NAMALWA (cell line): ENCODE measurements at regions not wholly inside any gene's neighbourhood (a gene's known extent, or its start where the extent isn't known, plus 50 kb on each side); places are given as distances from the start of the nearest gene placed in this dataset.
"Not testable (repeated sequence)": the region's sequence is repeated elsewhere in the genome, so short reads cannot be mapped to it uniquely, and the experiment has no call there.

Source experiments
- DNase-seq: peaks from one replicate; pipeline ENCODE4 v3.0.0-alpha.2; 2015; ENCODE audit warnings: low spot score

DNA sequence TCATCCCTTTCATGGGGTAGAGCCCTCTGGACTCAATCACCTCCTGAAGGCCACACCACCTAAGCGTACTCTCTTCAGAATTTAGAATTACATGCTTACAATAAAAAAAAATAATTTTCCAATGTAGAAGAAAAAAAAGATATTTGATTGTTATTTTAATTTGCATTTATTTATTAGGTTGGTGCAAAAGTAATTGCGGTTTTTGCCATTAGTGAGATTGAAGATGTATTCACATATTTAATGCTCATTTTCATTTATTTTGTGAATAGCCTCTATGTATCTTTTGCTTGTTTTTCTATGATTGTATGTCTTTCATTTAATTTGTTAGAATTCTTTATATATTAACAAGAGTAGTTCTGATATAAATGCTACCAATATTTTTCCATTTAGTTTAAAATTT is 220.5 kb downstream of the RND3 start:
- DNase-seq = no peak

DNA sequence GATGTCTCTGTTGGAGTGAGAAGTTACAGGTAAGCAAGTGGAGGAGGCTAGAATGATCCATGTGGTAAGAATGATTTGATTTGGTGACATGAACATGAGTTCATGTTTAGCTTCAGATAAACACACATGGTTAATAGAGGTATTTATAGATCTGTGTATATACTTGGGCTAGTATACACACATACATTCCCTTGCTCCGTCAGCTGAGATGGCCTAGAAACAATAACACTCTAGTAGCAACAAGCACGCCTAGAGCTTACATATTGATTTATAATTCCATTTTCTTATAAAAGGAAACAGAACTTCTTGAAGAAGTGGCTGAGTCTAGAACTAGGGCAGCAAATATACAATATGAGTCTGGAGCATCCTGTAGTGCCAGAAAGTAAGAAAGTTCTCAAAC is 223.0 kb downstream of the RND3 start:
- no peak for DNase-seq

DNA sequence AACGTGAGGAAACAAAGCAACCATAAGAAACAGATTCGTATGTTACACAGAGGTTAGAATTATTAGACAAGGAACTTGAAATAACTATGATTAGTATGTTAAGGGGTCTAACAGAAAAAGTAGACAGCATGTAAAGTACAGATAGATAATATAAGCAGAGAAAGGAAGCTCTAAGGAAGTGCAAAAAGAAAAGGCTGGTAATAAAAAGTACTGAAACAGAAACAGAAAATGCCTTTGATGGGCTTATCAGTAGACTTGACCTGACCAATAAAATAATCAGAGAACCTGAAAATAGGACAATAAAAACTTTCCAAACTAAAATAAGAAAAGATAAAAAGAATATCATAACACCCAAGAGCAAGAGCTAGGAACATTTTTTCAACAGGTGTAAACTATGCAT is 225.8 kb downstream of the RND3 start:
- DNase-seq = no peak

DNA sequence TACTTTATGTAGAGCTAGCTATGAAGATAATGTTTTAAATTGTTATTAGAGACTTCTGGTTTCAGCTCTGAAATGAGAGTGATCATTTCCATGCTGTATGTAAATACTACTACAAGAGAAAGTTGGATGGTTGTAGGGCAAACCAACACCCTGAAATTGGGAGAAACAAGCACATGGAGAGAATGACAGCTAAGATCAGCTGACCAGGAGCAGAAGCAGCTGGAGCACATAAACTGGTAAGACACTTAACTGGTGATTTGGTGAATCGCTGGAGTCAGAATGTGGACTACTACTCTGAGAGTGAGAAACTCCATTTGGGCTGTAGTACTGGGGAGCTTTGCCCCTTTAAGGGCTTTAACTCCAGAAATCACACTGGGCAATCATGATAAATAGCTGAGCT is 226.8 kb downstream of the RND3 start:
- no peak for DNase-seq

DNA sequence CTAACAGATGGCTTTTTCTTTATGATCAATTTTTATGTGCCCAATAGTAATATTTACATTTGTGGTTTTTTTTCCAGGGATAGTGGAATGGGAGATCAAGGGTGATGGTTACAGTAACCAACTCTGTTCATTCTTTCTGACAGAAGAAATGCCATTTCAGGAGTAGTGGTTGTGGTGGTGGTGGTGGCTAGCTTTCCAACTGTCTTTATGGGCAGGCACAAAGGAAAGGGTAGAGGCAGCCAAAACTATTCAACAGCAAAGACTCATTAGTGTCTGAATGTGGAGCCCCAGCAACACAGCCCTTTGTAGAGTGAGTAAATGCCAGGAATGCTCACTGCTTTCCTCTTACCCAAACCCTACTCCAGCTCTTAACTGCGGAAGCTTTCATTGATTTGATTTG is 227.7 kb downstream of the RND3 start:
- no peak for DNase-seq

DNA sequence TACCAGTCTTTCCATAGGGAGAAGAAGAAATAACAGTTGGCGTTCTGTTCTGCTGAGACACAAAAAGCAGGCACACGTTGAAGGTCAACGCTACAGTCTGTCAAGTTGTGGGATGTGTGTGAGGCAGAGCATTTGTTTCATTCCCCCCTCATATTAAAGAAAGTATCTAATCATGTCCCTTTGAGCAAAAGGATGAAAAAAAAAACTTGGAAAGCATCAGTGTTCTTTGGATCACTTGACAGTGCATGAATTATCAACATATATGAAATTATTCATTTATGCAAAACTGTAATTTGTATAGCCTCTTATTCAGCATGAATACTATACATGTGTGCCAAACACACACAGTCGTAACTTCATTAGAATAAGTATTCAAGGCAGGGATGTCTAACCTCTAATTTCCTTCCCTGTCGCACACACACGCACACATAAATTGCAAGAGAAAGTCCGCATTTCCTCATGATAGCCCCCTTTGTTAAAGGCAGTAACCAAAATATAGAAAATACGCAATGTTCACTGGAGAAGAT is 228.6 kb downstream of the RND3 start:
- DNase-seq = no peak

DNA sequence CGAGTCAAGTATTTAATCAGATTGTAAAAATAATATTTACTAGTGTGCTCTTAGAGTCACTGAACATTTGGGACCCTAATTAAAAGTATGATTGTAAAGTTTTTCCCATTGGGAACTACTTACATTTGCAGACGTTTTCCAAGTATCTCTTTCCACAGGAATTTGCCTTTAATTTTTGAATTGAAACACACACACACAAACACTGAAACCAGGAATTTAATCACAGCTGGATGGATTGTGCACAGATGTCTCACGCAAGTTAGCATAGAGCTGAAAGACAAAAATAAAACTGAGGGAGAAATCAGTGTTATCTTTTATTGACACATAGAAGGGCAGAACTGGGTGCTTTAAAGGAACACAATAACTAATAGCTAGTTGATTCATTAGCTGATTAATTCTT is 230.7 kb downstream of the RND3 start:
- DNase-seq = no peak

DNA sequence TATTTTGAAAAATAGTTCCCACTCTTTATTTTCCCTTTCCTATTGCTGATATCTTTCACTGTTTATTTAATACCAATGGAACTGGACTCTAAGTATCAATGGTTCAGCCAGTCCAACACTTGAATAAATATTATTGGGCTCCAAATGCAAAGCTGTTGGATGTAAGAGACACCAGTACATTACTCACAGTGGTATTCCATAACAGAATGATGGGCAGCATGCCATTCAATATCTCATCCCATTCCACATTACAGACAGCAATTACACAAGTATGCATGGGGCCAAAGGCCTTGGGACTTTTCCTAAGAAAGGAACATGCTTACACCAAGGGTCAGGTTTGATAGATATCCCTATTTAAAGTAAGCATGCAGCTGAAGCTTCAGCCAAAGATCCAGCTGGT is 231.9 kb downstream of the RND3 start:
- DNase-seq = no peak

DNA sequence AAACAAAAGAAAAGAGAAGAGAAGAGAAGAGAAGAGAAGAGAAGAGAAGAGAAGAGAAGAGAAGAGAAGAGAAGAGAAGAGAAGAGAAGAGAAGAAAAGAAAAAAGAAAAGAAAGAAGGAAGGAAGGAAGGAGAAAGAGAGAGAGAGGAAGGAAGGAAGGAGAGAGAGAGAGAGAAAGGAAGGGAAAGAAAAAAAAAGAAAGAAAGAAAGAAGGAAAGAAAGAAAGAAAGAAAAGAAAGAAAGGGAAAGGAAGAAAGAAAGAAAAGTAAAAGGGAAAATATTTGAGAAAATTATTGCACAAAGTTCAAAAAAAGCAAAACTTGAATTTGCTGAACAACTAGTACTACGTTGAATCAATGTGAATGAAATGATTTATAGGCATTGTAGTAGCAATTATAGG is 237.7 kb downstream of the RND3 start:
- DNase-seq = not testable (repeated sequence)

DNA sequence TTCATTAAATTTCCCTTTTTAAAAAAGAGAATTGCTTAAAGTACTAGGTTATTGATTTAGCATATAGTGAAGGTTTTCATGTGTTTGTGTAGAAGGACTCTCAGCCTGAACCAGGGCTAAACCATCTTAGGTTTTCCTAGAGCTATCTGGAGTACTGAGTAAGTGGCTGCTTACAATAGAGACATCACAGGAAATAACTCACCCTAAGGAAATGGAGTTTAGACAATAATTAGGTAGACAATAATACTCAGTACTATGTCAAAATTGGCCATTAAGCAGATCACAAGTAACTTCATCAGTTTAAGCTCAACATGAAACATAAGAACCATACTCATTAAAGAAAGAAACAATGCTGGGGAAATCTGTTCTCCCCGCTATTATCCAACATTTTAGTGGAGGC is 240.0 kb downstream of the RND3 start:
- no peak for DNase-seq

DNA sequence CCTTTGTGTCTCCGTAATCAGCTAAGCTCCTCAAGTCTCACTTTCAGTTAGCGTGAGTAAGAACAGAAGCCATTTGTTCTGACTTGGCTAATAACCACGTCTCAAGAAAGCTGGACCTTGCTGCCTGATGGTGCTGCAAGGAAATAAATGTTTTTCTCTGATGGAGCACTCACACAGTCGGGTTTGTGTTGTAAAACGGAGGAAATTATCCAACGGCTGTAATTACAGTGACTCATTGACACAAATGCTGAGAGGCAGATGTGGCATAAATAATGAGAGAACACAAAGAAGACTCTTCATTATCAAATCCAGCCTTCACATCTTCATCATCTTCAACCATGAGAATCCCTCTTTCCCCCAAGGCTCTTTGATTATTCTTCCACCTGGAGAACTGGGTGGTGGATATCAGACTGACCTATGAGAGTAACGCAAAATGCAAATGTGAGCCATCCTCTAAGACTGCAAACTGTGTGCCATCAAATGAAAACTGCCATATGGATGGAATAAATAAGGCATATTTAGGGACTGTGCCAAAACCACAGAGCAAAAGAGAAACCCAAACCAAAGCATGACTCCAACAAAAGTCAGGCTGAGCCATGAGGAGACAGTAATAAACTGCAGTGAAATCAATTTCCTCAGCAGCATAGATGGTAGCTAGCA is 252.6 kb downstream of the RND3 start:
- DNase-seq = no peak

DNA sequence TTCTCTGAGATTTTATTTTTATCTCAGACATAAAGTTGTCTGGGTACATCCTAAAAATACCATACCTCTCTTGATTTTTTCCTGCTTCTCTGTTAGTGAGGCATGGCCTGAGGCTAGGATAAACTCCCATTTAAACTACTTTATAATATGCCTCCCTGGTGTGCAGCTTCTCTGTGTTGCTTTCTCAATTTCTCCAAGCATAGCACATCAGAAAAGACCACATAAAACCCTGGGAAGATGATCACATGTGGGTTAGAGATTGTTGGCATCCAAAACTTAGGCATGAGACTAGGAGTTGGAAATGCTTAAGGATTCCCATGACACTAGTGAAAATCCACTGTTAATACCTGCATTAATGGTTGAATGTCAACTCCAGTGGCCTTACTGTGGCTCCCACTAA is 254.6 kb downstream of the RND3 start:
- no peak for DNase-seq

DNA sequence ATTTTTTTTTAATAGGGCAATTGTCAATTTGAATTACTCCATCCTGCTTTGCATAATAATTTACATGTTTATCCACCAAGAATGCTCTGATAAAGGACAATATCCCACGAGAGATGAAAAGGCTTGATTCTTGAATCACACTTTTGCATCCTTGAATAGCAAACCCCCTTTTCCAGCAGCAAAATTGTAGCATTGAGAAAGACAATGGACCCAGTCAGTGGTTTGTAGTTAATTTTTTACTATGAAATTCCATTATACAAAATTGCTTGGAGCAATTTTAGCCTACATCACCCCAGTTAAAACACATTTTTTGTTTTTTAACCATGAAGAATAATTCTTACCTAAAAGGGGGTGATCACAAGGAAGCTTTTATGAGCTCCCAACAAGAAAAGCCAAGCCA is 255.1 kb downstream of the RND3 start:
- no peak for DNase-seq

DNA sequence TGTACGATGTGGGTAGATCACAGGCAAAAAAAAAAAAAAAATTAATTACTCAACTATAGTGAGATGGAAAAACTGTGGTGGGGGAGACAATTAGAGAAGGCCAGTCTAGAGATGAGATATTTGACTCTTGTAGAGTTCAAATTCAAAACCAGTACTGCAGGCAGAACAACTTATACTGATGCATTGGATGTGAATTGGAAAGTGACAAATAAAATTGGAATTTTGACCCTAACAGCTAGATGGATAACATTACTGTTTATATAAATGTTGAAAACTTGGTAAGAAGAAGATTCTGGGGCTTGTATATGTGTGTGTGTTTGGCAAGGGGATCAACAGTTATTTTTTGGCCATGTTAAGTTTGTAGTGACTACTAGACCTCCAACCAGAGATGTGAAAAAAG is 256.9 kb downstream of the RND3 start:
- DNase-seq = no peak

DNA sequence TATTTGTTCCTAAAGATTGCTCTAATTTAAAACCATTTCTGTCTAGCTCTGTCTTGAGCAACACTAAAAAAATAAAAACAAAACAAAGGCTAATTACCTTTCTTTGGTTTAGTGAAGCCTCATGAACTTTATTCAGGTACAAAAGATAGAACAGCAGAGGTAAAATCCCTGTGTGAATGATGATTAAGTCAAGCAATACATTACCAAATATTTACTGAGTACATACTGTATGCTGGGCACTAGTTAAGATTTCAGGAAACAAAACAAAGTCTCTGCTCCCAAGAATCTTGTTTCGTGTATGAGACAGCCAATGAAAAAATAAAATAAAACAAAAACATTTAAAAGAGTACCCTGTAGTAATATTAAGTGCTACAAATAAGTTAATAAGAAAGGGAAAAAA is 257.5 kb downstream of the RND3 start:
- no peak for DNase-seq

DNA sequence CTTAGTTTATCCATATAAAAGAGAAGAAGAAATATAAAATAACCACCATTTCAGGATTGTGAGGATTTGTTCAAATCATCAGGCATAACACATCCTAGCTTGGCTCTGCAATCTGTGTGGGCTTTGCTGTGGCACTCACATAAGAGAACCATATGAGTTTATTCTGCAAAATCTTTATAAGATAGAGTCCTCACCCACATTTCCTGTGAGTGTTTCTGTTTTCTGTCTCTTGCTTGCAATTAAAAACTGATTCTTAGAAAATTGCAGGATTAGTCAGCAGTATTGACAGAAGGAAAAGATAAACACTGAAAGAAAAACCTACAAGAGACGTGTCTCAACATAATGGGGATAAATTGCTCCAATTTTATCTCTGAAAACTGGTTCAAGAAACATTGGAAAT is 258.5 kb downstream of the RND3 start:
- DNase-seq = no peak

DNA sequence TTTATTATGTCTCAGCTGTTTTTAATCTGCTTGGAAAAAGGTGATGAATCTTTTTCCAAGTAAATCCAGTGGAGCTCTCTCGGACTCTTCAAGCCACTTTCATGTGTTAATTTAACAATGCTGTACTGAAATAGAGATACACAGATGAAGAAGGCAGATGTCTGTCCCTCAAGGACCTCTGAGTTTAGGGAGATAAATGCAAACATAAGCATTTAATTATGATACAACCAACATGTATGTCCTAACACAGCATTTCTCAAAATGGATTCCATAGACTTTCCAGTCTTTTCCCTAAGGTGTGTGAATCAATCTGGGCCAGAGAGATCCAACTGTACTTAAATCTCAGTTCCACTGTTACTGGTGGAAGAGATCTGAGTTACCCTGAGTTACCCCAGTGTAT is 262.4 kb downstream of the RND3 start:
- DNase-seq = no peak

DNA sequence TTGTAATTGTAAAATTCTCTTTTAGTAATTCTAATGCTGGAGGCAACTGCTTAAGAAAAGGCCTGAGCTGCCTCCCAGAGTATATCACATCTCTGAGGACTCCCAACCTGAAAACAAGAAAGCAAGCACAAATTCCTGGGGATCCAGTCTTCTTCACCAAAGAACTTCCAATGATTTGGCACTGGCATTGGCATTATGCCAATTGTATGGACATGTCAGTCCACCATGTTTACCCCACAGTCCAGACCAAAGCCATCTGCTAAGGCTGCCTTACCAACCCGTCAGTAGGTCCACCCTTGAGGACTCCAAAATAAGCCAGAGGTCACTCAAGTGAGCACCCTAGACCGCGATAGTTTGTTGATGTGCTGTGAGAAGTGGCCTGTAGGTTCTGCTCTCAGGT is 263.1 kb downstream of the RND3 start:
- DNase-seq = no peak

DNA sequence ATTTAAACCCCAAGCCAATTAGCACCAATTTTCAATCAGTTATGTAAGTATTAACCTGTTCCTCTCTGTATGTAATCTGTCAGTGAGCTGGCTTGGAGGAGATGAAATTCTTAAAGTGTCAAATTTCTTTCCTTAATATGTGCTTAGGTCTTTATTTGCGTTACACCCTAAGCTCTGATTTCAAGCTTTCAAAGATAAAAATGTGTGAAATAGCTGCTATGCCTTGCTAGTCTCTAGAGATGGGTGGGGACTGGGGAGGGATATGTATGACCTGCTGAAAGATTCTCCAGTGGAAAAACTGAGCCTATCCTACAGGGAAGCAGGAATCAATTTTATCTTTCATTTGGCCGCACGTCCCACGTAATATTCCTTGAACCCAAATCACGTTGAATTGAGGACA is 264.5 kb downstream of the RND3 start:
- DNase-seq = no peak

DNA sequence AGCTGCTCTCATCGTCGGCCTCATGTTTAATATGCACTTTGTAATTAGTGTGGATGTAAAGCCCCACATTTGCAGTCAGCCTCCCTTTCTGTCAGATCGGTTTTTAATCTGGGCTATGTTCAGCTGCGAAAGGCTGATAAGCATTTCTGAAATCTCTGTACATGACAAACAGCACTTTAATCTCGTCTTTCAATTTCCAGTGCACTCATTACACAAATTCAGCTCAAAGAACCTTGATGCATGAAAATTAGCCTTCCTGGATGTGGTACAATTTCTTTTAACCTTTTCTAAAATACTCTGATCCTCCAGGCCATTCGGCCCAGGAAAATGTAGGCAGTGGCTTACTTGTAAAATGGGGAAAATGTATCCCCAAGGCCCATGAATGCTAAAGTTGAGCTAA is 265.1 kb downstream of the RND3 start:
- DNase-seq = no peak

DNA sequence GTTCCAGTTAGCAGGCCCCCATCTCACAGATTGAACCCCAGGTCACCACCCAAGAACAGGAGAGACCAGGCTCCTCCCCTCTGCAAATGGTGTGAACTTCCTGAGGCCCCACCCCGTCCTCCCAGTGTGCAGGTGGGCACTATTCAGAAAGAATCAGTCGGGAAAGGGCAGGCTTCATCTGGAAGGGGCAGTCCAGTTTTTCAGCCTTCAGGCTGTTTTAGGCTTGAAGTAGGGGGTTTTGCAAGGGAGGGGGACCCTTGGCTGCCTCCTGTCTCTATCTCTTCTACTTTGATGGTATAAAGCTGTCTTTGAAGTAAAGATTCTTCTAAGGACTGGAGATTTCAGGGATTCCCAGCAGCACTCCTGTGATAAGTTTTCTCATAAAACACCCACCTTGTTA is 267.6 kb downstream of the RND3 start:
- no peak for DNase-seq

DNA sequence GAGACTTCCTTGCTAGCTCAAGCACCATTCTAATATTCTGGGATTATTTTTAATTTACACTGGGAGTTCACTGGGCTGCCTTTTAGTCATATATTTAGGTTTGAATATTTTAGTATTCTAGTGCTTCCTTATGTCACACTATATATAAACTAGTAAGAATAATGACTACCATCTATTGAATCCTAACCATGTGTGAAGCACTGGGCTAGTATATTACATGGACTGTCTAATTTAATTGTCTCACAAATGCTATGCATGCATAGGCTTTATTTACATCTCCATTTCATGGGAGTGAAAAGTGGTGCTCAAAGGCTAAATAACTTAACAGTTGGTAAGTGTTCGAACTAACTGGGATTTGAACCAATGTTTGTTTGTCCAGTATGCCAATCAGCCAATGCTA is 272.4 kb downstream of the RND3 start:
- no peak for DNase-seq

DNA sequence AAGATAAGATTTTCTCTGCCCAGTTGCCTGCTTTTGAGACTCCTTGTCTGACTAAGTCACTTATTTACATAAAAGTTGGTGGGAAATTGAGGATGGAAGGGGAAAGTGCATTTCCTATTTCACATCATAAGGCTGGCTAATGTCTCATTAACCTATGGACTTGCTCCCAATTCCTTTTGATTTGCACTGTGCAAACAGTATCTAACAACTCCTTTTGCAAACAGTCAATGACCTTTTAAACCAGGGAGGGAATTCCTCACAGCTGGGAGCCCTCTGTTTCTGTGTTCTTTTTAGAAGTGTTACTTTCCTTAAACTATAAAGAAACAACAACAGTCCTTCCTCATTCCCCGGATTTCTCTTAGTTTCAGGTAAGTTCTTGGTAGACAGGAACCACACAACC is 272.8 kb downstream of the RND3 start:
- DNase-seq = no peak

DNA sequence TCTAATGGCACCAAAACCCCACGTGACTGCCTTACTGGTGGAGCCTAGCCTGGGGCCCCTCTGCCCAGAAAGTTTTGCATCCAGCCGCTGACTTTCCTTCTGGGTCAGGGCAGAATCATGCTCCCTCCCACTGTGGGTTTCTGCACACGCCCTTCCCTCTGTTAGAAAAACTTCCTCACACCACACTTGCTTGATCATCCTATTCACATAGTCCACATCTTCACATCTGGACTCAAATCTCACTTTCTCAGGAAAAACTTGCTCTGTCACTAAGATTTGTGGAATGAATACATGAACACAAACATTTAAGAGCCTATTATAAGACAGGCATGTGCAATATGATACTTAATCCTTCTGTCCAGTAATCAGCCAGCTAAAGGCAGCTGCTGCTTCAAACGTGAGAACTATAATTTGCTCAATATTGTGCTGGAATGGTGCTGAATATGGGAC is 274.7 kb downstream of the RND3 start:
- DNase-seq = no peak
